ENCODE measurements at regions not wholly inside any gene's neighbourhood (a gene's known extent, or its start where the extent isn't known, plus 50 kb on each side); places are given as distances from the start of the nearest gene placed in this dataset.

DNA sequence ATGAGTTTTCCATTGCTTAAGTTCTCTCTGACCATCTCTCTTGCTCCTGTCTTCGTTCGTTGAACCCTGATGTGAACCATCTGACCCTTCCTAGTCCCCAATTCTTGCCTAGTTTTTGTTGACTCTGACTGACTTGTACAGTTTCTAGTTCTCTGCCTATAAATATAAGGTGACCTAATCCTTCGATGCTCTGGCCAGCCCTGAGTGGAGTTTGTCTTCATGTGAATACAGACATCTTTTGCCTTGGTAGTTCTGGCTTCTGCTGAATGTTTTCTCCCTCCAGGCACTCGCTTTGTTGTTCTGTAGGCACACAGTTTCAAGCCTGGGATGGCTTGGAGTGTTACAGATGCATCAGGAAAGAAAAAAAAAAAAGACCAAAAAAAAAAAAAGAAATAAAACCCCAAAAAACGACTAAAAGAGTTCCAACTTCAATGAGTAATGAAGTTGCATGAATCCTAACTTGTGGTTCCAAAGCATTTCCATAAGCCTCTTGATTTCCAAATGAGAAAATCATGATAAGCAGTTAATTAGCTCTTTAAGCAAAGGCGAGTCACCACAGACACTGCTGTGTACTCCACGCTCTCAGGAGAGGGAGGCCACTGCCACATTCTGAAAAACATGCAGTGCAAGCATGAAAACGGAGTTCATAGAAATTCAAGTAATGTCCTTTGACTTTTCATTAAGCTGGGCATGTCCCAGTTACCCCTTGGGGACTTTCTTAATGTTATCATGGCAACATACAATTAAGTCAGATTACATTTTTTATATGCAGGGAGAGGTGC is 165.2 kb downstream of the TDRD15 start:
- Histone ChIP-seq H3K79me2 (ENCODE audit: insufficient read depth, low read length) (no peaks in the 10 kb centered on the region), H3K36me3 (ENCODE audit: control insufficient read depth in 1 of 2, insufficient read depth in 2 of 2, low read length in 2 of 2) (no peaks in the 10 kb centered on the region), H3K4me2 (ENCODE audit: low read length) (no peak overlapping the region), H3K9me2 (ENCODE audit: insufficient read depth) (no peaks in the 10 kb centered on the region), H3K4me3 (replicated peaks in 1 of 2; ENCODE audit: low read depth in 1 of 2, low read length in 2 of 2) (no peak overlapping the region), H2AFZ (ENCODE audit: low read depth, low read length, poor library complexity, severe bottlenecking) (no peak overlapping the region), H3K4me1 (ENCODE audit: control insufficient read depth in 1 of 2, insufficient read depth in 2 of 2, low read length in 2 of 2) (no peaks in the 10 kb centered on the region), H3K27ac (ENCODE audit: low read depth, low read length) (no peak overlapping the region), H3K9me3 (ENCODE audit: control insufficient read depth in 1 of 2, insufficient read depth in 1 of 2, low read depth in 1 of 2, low read length in 2 of 2) (no peaks in the 10 kb centered on the region), H4K20me1 (ENCODE audit: insufficient read depth) (no peaks in the 10 kb centered on the region), H3K9ac (ENCODE audit: low read length) (no peak overlapping the region), H3K27me3 (ENCODE audit: insufficient read depth, low read length) (no peaks in the 10 kb centered on the region)
- intact Hi-C loops (cut with micrococcal nuclease) = no loop called here
- ChIA-PET POLR2A (no interaction called here), CTCF (no interaction called here), RAD21 (ENCODE audit: low non-redundant PET in 1 of 2, low total read pairs in 2 of 2, uncharacterized antibody in 2 of 2, unreplicated experiment in 2 of 2) (no interaction called here)
- TF ChIP-seq POLR2AphosphoS5 (IDR thresholded peaks at IDR 0.05; ENCODE audit: low read depth, low read length) = no peak
- no peak for TF ChIP-seq MAX (IDR thresholded peaks at IDR 0.05)
- TF ChIP-seq CEBPB (IDR thresholded peaks at IDR 0.05; ENCODE audit: low read depth) = no peak
- no peak for TF ChIP-seq POLR2A (IDR thresholded peaks at IDR 0.05; ENCODE audit: borderline replicate concordance, extremely low read depth, insufficient read depth, insufficient read length)
- no peak for TF ChIP-seq REST (IDR thresholded peaks at IDR 0.05; ENCODE audit: low read depth)
- TF ChIP-seq TCF7L2 (IDR thresholded peaks at IDR 0.05; ENCODE audit: borderline replicate concordance, extremely low read depth, insufficient read depth, insufficient read length) = no peak
- BruUV-seq (replicated peaks) = no TSS peak
- ATAC-seq (no peak), DNase-seq (ENCODE audit: low read depth, low spot score) (no peak)
